Activated CD4-positive, alpha-beta T cell treated with anti-CD3 and anti-CD28 coated beads, Interleukin-10, Interleukin-2, amounts not matched to agents 100 ng/mL and 50 ng/mL, durations not matched to agents 16 hours and 8 hours (primary cell): ENCODE measurements at regions not wholly inside any gene's neighbourhood (a gene's known extent, or its start where the extent isn't known, plus 50 kb on each side); places are given as distances from the start of the nearest gene placed in this dataset.
"Not testable (repeated sequence)": the region's sequence is repeated elsewhere in the genome, so short reads cannot be mapped to it uniquely, and the experiment has no call there.

ENCODE experiments used
- DNase-seq: peaks from one replicate; pipeline ENCODE4 v3.0.0-alpha.2; 2020

- DNase-seq: no peak
Measured at GRCh38 chr5:86075139-86075538, 542.6 kb upstream of the COX7C start.

GRCh38 chr5:86095092-86095491 lies 522.6 kb upstream of the COX7C start:
- DNase-seq: no peak

DNA sequence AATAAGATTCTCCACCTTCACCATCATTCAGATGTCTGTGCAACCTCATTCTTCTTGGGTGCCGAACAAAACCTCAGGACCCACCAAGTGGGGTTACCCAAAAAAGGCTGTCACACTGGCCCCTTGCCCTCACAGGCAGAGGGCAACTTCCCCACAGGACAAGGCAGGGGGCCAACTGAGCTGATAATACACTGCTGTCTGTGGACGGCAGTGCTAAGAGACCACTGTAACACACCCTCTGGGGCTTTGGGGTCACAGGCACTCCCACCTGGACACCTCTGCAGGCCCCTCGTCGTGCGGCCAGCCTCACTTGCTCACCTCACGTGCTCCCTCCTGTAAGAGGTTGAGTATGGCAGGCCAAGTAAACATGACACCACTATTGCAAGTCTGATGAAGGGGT lies 515.8 kb upstream of the COX7C start:
- no peak for DNase-seq

DNA sequence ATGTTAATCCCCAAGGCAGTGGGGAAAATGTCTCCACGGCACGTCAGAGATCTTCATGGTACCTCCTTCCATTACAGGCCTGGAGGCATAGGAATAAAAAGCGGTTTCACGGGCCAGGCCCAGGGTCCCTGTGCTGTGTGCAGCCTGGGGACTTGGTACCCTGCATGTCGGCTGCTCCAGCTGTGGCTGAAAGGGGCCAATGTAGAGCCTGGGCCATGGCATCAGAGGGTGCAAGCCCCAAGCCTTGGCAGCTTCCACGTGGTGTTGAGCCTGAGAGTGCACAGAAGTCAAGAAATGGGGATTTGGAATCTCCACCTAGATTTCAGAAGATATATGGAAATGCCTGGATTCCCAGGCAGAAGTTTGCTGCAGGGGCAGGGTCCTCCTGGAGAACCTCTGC lies 508.9 kb upstream of the COX7C start:
- no peak for DNase-seq

GRCh38 chr5:86112249-86112648 lies 505.5 kb upstream of the COX7C start:
- DNase-seq: no peak

- DNase-seq: no peak
Measured at GRCh38 chr5:86115164-86115563, 502.6 kb upstream of the COX7C start.

DNA sequence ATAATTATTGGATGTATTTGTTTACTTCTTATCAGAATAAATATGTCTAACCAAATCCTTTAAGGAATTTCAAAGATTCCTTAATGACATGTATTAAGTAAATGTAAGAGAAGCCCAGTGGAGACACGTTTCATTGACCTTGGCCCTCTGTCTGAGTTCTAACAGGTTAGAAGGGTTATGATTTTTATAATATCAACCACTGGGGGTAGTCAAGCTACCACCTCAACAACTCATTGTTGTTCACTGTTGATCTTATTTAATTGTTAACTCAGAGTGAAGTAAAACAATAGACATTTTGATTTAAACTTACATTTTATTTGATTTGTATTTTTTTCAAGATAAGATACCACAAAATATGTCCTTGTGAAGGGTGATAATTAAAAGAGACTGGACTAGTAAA lies 499.2 kb upstream of the COX7C start:
- no peak for DNase-seq

DNA sequence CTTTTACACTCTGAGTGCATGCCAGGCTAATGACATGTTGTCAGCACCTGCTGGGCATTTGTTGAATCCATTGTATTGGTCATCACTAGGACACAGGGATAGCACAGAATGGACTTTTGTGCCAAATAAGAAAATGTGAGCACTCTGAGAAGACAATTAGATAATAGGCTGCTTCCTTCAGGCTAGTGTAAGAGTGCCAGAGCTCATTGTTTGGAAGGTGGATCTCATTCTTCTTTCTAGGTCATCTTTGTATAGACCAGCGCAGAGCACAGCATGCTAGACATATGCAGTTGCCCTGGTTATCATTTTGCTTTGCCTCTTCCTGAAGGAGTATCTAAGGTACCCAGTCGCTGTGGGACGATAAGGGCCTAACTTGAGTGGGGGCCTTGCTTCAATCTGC lies 493.4 kb upstream of the COX7C start:
- DNase-seq: no peak

GRCh38 chr5:86125731-86126601 lies 491.8 kb upstream of the COX7C start:
- no peak for DNase-seq

DNA sequence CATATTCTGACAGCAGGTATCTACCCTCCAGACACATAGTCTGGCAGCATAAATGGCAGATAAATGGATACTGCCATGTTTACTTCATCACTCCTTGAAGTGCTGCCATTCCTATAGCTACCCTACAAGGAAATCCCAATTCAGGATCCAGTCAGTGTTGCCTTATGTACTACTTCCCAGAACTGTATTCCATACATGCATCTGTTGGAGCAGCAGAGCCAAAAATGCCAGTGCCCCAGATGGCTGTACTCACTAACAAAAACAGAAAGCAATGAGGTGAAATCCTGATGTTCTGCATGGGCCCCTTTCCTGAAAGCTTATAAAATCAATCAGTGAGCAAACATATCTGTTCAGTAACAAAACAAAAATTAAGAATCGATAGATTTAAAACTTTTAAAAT lies 490.0 kb upstream of the COX7C start:
- no peak for DNase-seq

DNA sequence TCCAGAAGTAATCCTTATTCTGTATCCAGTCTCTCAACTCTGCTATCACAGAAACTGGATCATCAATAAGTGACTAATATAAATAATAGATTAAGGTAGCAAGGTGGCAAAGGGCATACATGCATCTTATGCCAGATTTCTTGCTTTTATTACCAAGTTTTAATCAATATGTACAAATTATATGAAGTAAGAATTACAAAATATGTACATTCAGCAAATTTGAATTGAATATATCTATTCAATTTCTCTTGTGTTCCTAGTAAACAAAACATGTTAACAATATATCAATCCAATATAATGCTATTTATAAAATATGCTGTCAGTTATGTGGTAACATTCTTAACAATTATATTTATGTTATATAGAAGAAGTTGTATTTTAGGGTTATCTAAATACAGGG lies 488.7 kb upstream of the COX7C start:
- DNase-seq: no peak

DNA sequence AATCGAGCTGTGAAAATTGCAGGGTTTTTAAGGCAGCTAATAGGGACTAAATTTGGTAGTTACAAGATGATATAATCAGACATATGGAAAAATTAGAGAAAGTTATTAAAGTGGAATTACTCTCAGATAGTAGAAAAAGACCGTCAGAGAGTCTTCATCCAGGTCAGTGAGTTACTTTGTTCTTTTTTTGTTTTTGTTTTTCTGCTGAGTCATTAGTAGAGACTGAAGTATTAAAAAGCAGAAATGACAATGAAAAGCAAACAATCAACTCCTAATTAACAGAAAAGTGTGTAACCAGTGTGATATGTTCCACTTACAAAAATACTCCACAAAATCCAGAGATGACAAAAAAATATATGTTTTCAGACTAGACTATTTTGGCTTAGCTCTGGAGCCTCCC lies 480.4 kb upstream of the COX7C start:
- no peak for DNase-seq

GRCh38 chr5:86143837-86144236 lies 473.9 kb upstream of the COX7C start:
- no peak for DNase-seq

GRCh38 chr5:86152988-86153560 lies 464.7 kb upstream of the COX7C start:
- no peak for DNase-seq

DNA sequence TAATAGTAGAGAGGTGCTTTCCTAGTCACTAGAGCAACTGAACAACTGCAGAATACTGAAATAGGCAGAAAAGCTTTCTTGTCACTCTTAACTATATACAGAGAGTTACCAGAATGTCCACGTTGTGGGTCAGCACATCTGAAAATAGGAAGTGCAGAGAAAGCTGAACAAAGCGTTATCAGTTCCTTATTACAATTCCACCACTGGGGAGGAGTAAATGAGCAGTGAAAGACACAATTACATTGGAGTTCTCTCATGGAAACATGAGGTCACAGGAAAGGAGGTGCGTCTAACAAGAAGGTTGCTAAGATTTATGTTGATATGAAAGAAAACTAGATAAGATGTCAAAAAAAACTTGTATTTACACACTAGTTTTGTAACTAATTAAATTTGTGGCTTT lies 461.9 kb upstream of the COX7C start:
- no peak for DNase-seq

GRCh38 chr5:86170194-86170593 lies 447.5 kb upstream of the COX7C start:
- DNase-seq: no peak

DNA sequence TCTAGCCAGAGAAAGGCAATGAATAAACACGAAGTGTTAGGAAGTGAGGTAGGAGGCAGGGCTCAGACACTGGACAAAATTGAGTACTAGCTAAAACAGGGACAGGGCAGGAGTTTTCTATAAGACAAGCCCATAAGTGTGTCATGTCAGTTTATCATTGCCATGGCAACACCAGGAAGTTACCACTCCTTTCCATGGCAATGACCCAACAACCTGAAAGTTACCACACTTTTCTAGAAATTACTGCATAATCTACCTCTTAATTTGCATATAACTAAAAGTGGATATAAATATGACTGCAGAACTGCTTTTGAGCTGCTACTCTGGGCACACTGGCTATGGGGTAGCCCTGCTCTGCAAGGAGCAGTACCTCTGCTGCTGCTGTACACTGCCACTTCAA lies 442.5 kb upstream of the COX7C start:
- peak; percentile 54 for DNase-seq

DNA sequence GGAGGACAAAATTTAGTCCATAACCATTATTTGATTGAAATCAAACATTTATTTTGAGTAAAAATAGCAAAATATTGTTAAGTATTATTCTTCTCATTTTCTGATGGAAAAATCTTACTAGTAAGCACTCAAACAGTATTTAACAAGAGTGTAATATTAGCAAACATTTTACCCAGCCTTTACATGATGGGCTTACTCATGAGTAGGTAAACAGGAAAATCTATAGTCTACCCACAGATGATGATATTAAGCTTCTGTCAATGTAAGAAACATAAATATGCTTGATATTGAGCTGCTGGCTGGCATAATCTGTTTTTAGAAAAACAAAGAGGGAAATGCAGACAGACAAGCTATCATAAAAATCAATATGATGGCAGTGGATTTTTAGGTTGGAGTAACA lies 418.5 kb upstream of the COX7C start:
- DNase-seq: no peak

- DNase-seq: no peak
Measured at GRCh38 chr5:86228147-86228546, 389.6 kb upstream of the COX7C start.

DNA sequence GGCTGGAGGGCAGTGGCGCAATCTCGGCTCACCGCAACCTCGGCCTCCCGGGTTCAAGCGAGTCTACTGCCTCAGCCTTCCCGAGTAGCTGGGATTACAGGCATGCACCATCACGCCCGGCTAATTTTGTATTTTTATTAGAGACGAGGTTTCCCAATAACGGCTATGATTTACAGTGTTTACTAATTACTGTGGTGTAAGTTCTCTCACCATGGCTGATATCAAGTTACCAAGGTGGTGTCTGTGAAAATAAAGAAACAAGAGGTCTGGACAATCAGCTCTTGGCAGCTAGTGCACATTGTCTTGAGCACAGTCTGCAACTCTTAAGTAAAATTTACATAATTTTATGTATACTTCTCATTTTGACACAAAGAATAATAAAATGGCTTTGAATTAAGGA lies 385.5 kb upstream of the COX7C start:
- no peak for DNase-seq

DNA sequence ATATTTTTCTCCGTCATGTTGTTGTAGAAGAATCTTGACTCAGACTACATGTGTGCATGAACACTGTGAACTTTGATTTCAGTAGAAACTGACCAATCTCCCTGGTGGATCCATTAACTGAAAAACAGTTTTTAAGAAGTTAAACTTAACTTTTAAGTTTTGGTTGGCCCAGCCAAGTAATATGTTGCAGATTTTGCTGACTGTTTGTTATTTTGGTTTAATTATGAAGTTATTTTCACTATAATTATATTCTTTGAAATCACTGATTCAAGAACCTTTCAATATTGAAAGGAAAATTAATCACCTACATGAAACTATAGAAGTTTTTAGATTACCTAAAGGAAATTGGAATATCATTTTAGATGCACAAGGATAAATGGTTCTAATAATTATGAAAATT lies 373.6 kb upstream of the COX7C start:
- DNase-seq: no peak

DNA sequence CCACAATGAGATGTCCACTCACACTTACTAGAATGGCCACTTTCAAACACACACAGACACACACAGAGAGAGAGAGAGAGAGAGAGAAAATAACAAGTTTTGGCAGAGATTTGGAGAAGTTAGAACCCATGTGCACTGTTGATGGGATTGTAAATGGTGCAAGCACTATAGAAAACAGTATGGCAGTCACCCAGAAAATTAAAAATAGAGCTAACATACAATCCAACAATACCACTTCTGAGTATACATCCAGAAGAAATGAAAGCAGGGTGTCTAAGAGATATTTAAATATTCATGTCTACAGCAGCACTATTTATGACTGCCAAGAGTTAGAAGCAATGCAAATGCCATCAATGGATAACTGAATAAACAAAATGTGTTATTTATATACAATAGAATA lies 359.9 kb upstream of the COX7C start:
- DNase-seq: no peak

DNA sequence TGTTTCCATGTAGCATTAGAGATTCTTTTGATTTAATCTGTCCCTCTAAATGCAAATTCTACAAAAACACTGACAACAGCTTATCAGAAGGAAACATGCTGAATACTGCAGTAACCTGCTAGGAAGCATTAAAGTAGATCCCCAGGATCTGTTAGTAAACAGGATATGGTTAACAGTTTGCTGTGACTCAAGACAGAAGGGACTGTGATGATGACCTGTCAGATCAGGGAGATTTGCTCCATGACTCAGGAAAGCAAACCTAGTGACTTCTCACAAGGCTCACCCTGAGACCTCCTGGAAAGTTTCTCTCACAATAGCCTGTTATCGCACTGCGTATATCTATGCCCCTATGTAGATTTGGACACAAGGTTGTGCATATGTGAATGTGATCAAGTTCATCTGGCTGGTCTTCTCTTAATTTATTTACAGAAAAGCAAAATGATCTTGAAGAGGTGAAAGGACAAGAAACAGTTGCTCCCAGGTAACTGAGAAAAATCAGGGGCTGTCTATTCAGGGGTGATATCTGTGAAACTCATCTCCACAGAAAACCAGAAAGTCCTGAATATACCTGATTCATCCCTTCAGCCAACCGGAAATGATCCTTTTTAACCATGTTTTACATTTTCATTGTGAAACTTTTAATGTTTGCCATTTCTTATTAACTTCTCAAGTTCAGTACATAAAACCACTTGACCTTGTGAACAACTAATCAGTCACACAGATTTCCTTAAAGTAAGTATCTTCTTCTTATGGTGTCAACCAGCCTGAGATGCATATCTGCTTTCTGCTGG lies 333.1 kb upstream of the COX7C start:
- DNase-seq: not testable (repeated sequence)

- DNase-seq: not testable (repeated sequence)
Measured at GRCh38 chr5:86287437-86287836, 330.3 kb upstream of the COX7C start.
